BJ (cell line): ENCODE measurements at regions not wholly inside any gene's neighbourhood (a gene's known extent, or its start where the extent isn't known, plus 50 kb on each side); places are given as distances from the start of the nearest gene placed in this dataset.

ENCODE experiments used
- CTCF ChIA-PET: fragments of 350-600 bp; formaldehyde crosslinking; extraction: SDS; loops from one replicate; lab custom pipeline; 2021; ENCODE audit warnings: antibody characterized with exemption, inconsistent platforms; lab: Yijun Ruan, JAX
- POLR2A ChIA-PET: fragments of 300-600 bp; sonication (Branson Sonifier 250); formaldehyde crosslinking; extraction: SDS; loops from one replicate; lab custom pipeline; 2021; ENCODE audit warnings: antibody characterized with exemption; lab: Charles Lee
- DNase-seq: peaks from one replicate; pipeline ENCODE4 v3.0.0-alpha.2; 2011; ENCODE audit warnings: low read depth
- H3K27me3 ChIP-seq: 2 replicates; pipeline ENCODE4 v1.6.0; 2011; ENCODE audit warnings: low read length; ENCODE audit not compliant: control insufficient read depth, insufficient read depth
- H3K36me3 ChIP-seq: 2 replicates; pipeline ENCODE4 v1.5.1; 2011; ENCODE audit warnings: low read length; ENCODE audit not compliant: control insufficient read depth, insufficient read depth
- H3K4me3 ChIP-seq: 2 replicates; pipeline ENCODE4 v1.5.1; 2011; ENCODE audit warnings: low read depth, mild to moderate bottlenecking, control low read depth, low read length
- CTCF ChIP-seq: IDR thresholded peaks from 2 replicates; pipeline ENCODE4 v1.5.1; 2011; ENCODE audit warnings: low read depth, mild to moderate bottlenecking, control low read depth, inconsistent platforms, low read length, moderate library complexity; ENCODE audit not compliant: insufficient read depth

GRCh38 chr17:49903523-49903922, 55.7 kb upstream of the TAC4 start:
- CTCF ChIA-PET: interaction anchor here (2.0 to 2.3 kb wide), 2 partner anchors 23 to 49 kb away, joined by 4 to 9 read pairs; no protein-coding TSS in a partner anchor
- no peak for TF ChIP-seq CTCF

GRCh38 chr17:49904893-49905292, 57.0 kb upstream of the TAC4 start:
- no peak for TF ChIP-seq CTCF
- Histone ChIP-seq H3K27me3 (peaks cover 67% of the 10 kb centered on the region), H3K4me3 (no peak overlapping the region), H3K36me3 (no peaks in the 10 kb centered on the region)
- DNase-seq: no peak
- ChIA-PET CTCF (interaction anchor here (2.0 to 2.3 kb wide), 3 partner anchors 24 to 93 kb away, joined by 4 to 9 read pairs (median 9); no protein-coding TSS in a partner anchor), POLR2A (no interaction called here)

More at GRCh38 chr17:49903523-49903922, 55.7 kb upstream of the TAC4 start:
- POLR2A ChIA-PET: no interaction called here
- no peak for DNase-seq
- H3K4me3 ChIP-seq: no peak overlapping the region
- H3K27me3 ChIP-seq: peaks cover 59% of the 10 kb centered on the region
- no peaks in the 10 kb centered on the region for H3K36me3 ChIP-seq

GRCh38 chr17:49906531-49907136, 58.8 kb upstream of the TAC4 start:
- no peak for DNase-seq
- Histone ChIP-seq H3K27me3 (peaks cover 69% of the 10 kb centered on the region), H3K4me3 (no peak overlapping the region), H3K36me3 (no peaks in the 10 kb centered on the region)
- ChIA-PET CTCF (interaction anchor here (2.3 to 3.9 kb wide), 2 partner anchors 26 to 91 kb away, joined by 7 to 23 read pairs; no protein-coding TSS in a partner anchor), POLR2A (no interaction called here)
- TF ChIP-seq CTCF: no peak

- CTCF ChIA-PET: interaction anchor here (2.3 to 3.9 kb wide), 2 partner anchors 27 to 90 kb away, joined by 7 to 23 read pairs; no protein-coding TSS in a partner anchor
- no peak overlapping the region for H3K4me3 ChIP-seq
- POLR2A ChIA-PET: no interaction called here
- H3K27me3 ChIP-seq: peaks cover 71% of the 10 kb centered on the region
- no peak for DNase-seq
- H3K36me3 ChIP-seq: no peaks in the 10 kb centered on the region
- no peak for TF ChIP-seq CTCF
Measured at GRCh38 chr17:49907279-49907678, 59.4 kb upstream of the TAC4 start.

GRCh38 chr17:49908782-49909714, 59.9 kb upstream of the DLX4 start:
- Histone ChIP-seq H3K36me3 (no peaks in the 10 kb centered on the region), H3K27me3 (peaks cover 57% of the 10 kb centered on the region), H3K4me3 (no peak overlapping the region)
- no peak for TF ChIP-seq CTCF
- ChIA-PET POLR2A (no interaction called here), CTCF (interaction anchor here (0.6 to 3.9 kb wide), 7 partner anchors 9 to 88 kb away, joined by 3 to 23 read pairs (median 6); no protein-coding TSS in a partner anchor)
- no peak for DNase-seq
